Prostate gland (tissue), 2 donors: ENCODE measurements at regions not wholly inside any gene's neighbourhood (a gene's known extent, or its start where the extent isn't known, plus 50 kb on each side); places are given as distances from the start of the nearest gene placed in this dataset.

ENCODE experiments used
- CTCF ChIP-seq, 4 experiments: fragments of 200-600 bp in 2 of 4; fragments of 450-650 bp in 2 of 4; sonication (generic) in 2 of 4; IDR thresholded peaks; 1 replicate in 3 of 4; 2 replicates in 1 of 4; pipeline ENCODE4 v1.5.1; 2016 to 2019; ENCODE audit warnings: antibody characterized with exemption in 4 of 4, mild to moderate bottlenecking in 2 of 4, moderate library complexity in 2 of 4
- POLR2A ChIP-seq: fragments of 450-650 bp; IDR thresholded peaks from one replicate; pipeline ENCODE4 v1.6.1; 2016; ENCODE audit warnings: antibody characterized with exemption, mild to moderate bottlenecking
- POLR2AphosphoS5 ChIP-seq: sonication (generic); formaldehyde crosslinking; IDR thresholded peaks from one replicate; pipeline ENCODE4 v1.6.1; 2017; ENCODE audit warnings: antibody characterized with exemption

- TF ChIP-seq CTCF (IDR thresholded peaks at IDR 0.05) (no peak), POLR2AphosphoS5 (no peak), POLR2A (no peak)
These were observed 168.0 kb upstream of the MYL2 start for GRCh38 chr12:111088409-111088808.
